GM18517 (cell line): ENCODE measurements at regions not wholly inside any gene's neighbourhood (a gene's known extent, or its start where the extent isn't known, plus 50 kb on each side); places are given as distances from the start of the nearest gene placed in this dataset.
"Not testable (repeated sequence)": the region's sequence is repeated elsewhere in the genome, so short reads cannot be mapped to it uniquely, and the experiment has no call there.

Experiments
- ATAC-seq: cut with Tn5 transposase; IDR thresholded peaks from one replicate; pipeline ENCODE4 v1.9.1; 2021; ENCODE audit warnings: mild to moderate bottlenecking, moderate library complexity; ENCODE audit not compliant: unreplicated experiment

DNA sequence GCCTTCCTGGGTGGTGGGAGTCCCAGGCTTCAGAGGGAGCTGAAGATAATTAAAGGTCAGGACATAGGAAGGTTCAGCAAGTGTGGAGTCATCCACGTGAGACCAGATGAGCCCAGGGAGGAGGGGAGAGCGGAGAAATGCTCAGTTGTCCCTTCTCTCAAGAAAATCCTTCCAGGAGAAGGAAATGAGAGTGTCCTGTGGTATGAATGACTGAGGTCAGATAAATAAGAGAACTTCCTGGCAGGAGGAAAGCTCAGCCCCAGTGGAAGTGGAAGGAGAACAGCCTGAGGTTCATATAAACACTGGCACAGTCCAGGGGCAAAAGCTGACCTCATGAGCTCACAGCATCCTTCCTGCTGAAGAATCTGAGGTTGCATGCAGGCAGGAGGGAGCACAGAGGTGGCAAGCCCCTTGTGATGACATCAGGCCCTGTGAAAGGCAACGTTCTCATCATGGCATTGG lies 97.6 kb downstream of the NAV1 start:
- ATAC-seq: no peak

DNA sequence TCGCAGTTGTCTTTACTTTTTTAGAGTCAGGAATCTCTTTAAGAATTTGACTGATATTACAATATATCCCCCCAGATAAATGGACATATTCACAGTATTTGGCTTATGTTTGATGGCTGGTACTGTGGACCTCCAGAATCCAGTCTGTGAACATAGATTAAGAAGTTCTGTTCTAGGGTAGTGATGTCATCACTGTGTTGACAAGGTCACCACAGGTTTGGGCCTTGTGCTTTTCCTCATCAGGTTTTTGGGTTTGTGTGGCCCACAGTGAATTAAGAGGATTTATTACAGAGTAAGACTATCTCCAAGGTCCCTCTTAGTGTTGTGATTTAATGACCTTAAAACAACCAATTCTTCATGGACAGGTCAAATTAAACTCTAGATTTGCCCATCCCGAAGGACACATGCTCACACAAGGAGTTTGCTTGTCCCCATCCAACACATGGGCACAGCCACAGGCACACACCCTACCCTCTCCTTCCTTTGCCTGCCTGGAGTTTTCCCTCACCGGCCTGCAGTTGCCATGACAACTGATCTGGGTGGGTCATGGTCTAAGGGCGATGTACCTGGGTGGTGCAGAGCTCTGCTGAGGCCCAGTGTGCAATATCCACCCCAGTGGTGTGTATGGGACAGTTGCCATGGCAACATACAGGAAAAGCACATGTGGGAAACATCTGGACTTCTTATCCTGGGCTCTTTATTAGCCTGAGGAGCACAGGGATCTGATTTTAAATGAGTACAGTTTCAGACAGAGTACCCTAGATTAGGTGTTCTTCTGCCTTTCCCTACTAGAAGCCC lies 98.6 kb downstream of the NAV1 start:
- no peak for ATAC-seq

DNA sequence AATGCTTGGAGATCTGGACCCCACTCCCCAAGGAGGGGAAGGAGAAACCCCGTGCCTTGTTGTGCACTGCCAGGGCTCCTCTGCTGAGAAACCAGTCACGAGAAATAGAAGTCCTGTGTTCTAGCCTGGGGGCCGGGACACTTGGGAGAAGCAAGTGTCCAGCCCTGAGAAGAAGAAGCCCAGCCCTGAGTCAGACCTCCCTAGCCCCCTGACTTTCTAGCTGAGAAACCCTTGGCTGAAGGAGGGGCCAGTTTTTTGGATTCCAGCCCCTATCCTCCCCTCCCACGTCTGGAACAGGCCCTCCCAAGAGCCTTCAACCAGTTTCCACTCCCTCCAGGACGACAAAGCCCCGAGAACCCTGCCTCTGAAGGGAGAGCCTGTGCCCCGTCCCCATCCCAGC lies 100.5 kb downstream of the NAV1 start:
- ATAC-seq: no peak

- no peak for ATAC-seq
Measured at GRCh38 chr1:201639826-201640225, 100.9 kb downstream of the NAV1 start.

DNA sequence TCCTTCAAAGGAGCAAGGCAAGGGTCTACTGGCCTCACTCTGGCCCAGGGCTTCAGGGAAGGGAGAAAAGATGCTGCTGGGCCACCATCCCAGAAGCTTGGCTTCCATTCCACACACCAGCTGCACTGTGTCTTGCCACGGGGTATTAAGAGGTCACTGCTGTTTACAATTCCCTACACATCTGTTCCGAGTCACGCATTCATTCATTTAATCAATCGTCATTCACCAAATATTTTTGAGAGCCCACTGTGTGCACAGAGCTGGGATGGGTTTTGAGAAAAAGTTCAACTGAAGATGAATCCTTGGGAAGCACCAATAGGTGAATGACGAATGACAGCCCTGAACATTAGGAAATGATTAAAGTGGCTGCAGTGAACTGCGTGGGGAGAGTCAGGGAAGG lies 101.7 kb downstream of the NAV1 start:
- no peak for ATAC-seq

- ATAC-seq: no peak
Measured at GRCh38 chr1:201641524-201642253, 102.8 kb downstream of the NAV1 start.

DNA sequence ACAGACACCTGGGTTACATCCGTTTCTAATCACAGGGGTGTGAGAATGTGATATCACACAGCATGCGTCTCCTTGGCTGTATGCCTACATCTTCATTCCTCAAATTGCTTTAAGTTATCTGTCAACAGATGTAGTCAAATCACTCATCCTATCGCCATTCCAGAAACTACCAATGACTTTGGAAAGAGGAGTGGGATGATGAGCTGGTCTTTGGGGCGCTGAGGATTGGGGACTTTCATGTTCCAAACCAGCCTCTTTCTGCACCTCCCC lies 104.8 kb downstream of the NAV1 start:
- no peak for ATAC-seq

DNA sequence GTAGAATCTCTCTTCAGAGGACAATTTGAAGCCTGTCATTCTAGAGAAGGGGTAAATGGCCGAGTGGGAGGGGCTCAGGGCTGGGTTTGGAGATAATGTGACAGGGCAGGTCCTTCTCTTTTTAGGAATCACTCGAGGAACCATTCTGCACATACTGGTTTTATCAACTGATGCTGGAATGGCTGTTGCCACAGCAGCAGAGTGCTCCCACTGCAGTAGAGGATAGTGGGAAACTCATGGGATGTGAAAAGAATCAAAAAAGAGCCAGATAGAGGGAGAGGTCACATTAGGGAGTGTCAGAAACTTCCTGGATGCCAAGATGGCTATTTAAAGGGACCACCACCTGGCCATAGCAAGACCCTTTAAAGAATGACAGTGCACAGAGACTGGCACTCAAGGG lies 105.3 kb downstream of the NAV1 start:
- no peak for ATAC-seq

GRCh38 chr1:201645000-201645399 lies 106.1 kb downstream of the NAV1 start:
- ATAC-seq: not testable (repeated sequence)

GRCh38 chr1:201645956-201646355 lies 107.0 kb downstream of the NAV1 start:
- no peak for ATAC-seq

GRCh38 chr1:201646411-201647022 lies 107.6 kb downstream of the NAV1 start:
- no peak for ATAC-seq

DNA sequence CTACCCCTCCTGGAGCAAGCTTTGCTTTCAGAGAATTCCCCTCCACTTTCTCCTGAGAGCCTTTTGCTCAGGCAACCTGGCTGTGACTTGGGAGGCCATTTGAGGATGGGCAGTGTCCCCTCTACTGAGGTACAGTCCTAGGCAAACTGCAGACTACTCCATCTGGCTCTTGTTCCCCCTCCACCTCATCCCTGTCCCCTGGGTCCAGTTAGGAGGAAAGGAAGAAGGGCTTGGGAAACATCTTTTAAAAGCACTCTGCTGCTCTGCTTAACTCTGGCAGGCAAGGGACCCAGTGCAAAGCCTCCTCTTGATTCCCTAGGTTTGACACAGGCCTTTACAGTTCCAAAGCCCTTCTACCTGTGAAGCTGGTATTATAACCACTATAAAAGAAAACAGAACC lies 108.2 kb downstream of the NAV1 start:
- ATAC-seq: no peak

- no peak for ATAC-seq
Measured at GRCh38 chr1:201647722-201648065, 108.8 kb downstream of the NAV1 start.

GRCh38 chr1:201648066-201648906 lies 109.4 kb downstream of the NAV1 start:
- ATAC-seq: no peak

DNA sequence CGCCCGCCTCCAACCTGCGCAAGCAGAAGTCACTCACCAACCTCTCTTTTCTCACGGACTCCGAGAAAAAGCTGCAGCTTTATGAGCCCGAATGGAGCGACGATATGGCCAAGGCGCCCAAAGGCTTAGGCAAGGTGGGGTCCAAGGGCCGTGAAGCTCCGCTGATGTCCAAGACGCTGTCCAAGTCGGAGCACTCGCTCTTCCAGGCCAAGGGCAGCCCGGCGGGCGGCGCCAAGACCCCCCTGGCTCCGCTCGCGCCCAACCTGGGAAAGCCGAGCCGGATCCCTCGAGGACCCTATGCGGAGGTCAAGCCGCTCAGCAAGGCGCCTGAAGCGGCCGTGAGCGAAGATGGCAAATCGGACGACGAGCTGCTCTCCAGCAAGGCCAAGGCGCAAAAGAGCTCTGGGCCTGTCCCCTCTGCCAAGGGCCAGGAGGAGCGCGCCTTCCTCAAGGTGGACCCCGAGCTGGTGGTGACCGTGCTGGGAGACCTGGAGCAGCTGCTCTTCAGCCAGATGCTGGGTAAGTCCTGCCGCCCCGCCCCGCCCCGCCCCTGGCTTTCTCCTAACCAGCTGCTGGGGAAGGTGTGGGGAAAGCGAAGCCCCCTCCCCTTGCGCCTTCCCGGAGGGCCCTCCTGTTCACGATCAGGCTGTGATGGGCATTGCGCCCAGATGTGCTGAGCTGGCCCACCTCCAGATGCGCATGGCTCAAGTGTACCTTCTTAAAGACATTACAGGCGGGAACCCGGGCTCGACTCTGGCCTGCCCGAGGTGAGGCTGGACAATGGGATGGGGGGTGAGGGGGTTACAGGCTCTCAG lies 110.2 kb downstream of the NAV1 start:
- no peak for ATAC-seq

- ATAC-seq: no peak
Measured at GRCh38 chr1:201649761-201650622, 111.1 kb downstream of the NAV1 start.

DNA sequence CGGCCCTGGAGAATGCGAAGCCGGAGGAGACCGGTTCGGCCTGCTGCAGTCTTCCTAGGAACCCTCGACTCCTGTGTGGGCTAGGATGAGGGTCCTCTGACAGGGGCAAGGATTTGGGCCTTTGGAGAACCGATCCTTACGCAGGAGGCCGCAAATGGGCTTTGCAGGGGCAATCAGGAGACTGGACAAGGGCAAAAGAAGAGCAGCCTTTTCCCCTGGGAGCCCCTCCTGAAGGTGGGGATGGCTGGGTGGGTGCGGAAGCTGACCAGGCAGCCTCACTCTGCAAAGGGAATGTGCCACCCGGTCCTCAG lies 111.7 kb downstream of the NAV1 start:
- ATAC-seq: no peak

DNA sequence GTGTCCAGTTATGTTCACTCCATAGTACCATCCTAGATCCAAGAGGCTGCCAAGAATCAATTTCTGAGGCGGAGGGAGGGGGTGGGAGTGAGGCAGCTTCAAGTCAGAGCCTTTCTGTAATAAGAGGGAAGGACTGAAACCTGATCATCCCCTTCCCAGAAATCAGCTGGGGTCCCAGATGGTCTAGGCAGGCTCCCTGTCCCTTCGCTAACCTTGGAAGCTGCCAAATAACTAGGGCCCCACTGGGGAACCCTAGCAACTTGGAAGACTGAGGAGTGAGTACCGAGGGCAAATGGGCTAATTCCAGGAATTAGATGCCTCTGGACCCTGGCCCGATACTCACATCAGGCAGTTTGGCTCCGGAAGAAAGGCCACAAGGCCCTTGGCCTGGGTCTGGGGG lies 113.3 kb downstream of the NAV1 start:
- no peak for ATAC-seq

GRCh38 chr1:201653233-201653632 lies 114.3 kb downstream of the NAV1 start:
- ATAC-seq: no peak

DNA sequence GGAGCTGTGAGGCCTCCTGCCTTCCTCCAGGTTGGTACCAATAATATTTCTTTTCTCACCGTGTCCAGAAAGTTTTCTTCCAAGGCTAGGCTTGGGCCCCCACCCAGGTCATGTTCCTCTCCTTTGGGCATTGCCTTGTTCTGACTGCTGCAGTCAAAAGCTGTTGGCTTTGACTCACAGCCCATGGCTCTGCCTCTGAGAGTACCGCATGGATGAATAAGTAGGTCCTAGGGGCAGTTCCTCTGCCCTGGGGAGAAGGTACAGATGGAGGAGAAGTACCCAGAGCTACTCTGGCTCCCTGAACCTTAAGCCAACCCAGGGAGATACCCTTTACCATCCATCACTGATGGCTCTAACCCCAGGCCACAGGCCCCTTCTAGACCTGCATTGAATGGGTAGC lies 115.0 kb downstream of the NAV1 start:
- ATAC-seq: no peak
